HG03095 (cell line): ENCODE measurements at regions not wholly inside any gene's neighbourhood (a gene's known extent, or its start where the extent isn't known, plus 50 kb on each side); places are given as distances from the start of the nearest gene placed in this dataset.

Source experiments
- ATAC-seq: cut with Tn5 transposase; IDR thresholded peaks from one replicate; pipeline ENCODE4 v1.9.1; 2021; ENCODE audit warnings: moderate library complexity; ENCODE audit not compliant: unreplicated experiment

- no peak for ATAC-seq
These were observed 632.6 kb upstream of the SEMA6A start for GRCh38 chr5:117207088-117207668.

- no peak for ATAC-seq
These were observed 631.3 kb upstream of the SEMA6A start for GRCh38 chr5:117205894-117206293.

GRCh38 chr5:117204926-117205869 lies 630.6 kb upstream of the SEMA6A start:
- ATAC-seq = no peak

GRCh38 chr5:117204404-117204803 lies 629.8 kb upstream of the SEMA6A start:
- ATAC-seq = no peak

- no peak for ATAC-seq
These were observed 629.0 kb upstream of the SEMA6A start for GRCh38 chr5:117203584-117203983.

- ATAC-seq = no peak
These were observed 626.4 kb upstream of the SEMA6A start for GRCh38 chr5:117201001-117201400.

- ATAC-seq = no peak
These were observed 620.5 kb upstream of the SEMA6A start for GRCh38 chr5:117195076-117195475.

- ATAC-seq = no peak
These were observed 616.6 kb upstream of the SEMA6A start for GRCh38 chr5:117191251-117191650.

- no peak for ATAC-seq
These were observed 615.2 kb upstream of the SEMA6A start for GRCh38 chr5:117189784-117190183.

- ATAC-seq = no peak
These were observed 613.6 kb upstream of the SEMA6A start for GRCh38 chr5:117188211-117188610.

- no peak for ATAC-seq
These were observed 612.1 kb upstream of the SEMA6A start for GRCh38 chr5:117186751-117187150.

GRCh38 chr5:117183326-117183725 lies 608.7 kb upstream of the SEMA6A start:
- ATAC-seq = no peak

GRCh38 chr5:117182104-117182503 lies 607.5 kb upstream of the SEMA6A start:
- no peak for ATAC-seq

GRCh38 chr5:117177302-117177701 lies 602.7 kb upstream of the SEMA6A start:
- ATAC-seq = no peak

- ATAC-seq = no peak
These were observed 590.4 kb upstream of the SEMA6A start for GRCh38 chr5:117165068-117165467.

- ATAC-seq = no peak
These were observed 587.2 kb upstream of the SEMA6A start for GRCh38 chr5:117161718-117162335.

- ATAC-seq = no peak
These were observed 585.8 kb upstream of the SEMA6A start for GRCh38 chr5:117160391-117160790.

GRCh38 chr5:117149312-117149711 lies 574.7 kb upstream of the SEMA6A start:
- ATAC-seq = no peak

GRCh38 chr5:117144086-117144485 lies 569.5 kb upstream of the SEMA6A start:
- ATAC-seq = no peak

- no peak for ATAC-seq
These were observed 568.8 kb upstream of the SEMA6A start for GRCh38 chr5:117143406-117143805.

- no peak for ATAC-seq
These were observed 563.9 kb upstream of the SEMA6A start for GRCh38 chr5:117138523-117138922.

GRCh38 chr5:117135851-117136250 lies 561.2 kb upstream of the SEMA6A start:
- ATAC-seq = no peak
